HepG2 (cell line): ENCODE measurements at regions not wholly inside any gene's neighbourhood (a gene's known extent, or its start where the extent isn't known, plus 50 kb on each side); places are given as distances from the start of the nearest gene placed in this dataset.

Source experiments
- ATAC-seq: fragments of 200-7000 bp; cut with Tn5 transposase; 3 replicates; pipeline ENCODE4 v1.9.1; 2020; ENCODE audit warnings: mild to moderate bottlenecking, moderate library complexity
- BruUV-seq: library from RNA; stranded (reverse); fragments of 400-500 nt; replicated peaks from 2 replicates; lab custom pipeline; 2021; lab: Mats Ljungman, UMichigan
- CTCF ChIA-PET: fragments of 300-600 bp; formaldehyde crosslinking; extraction: SDS; loops from one replicate; lab custom pipeline; 2021; ENCODE audit warnings: low total read pairs, inconsistent platforms, low intra/inter-chr PET ratio; lab: Yijun Ruan, JAX
- POLR2A ChIA-PET: fragments of 350-600 bp; sonication (Branson Sonifier 250); formaldehyde crosslinking; loops from one replicate; lab custom pipeline; 2020; ENCODE audit warnings: antibody characterized with exemption, inconsistent platforms; lab: Yijun Ruan, JAX
- DNase-seq: peaks from one replicate; pipeline ENCODE4 v3.0.0-alpha.2; 2015; ENCODE audit warnings: low spot score
- FAIRE-seq: peaks from 3 replicates; lab custom pipeline; 2011; peaks lifted over from hg19 to GRCh38; lab: Jason Lieb, UNC
- H2AFZ ChIP-seq: one replicate; pipeline ENCODE4 v1.6.1; 2011; ENCODE audit warnings: low read length, inconsistent platforms
- H3K27ac ChIP-seq: fragments of 300-600 bp; 3 replicates; pipeline ENCODE4 v1.8.0; 2011; ENCODE audit warnings: mixed run types, mild to moderate bottlenecking, mixed read lengths, low read length, inconsistent platforms; ENCODE audit not compliant: insufficient read depth; ENCODE audit errors: extremely low read length
- H3K27me3 ChIP-seq, 2 experiments: fragments of 200-600 bp in 1 of 2; 2 replicates in 1 of 2; 3 replicates in 1 of 2; pipeline versions ENCODE4 v1.6.0 to v1.8.0; 2011; ENCODE audit warnings: low read length in 2 of 2, mild to moderate bottlenecking in 2 of 2, moderate library complexity in 2 of 2, inconsistent platforms in 1 of 2; ENCODE audit not compliant: insufficient read depth in 2 of 2, control insufficient read depth in 1 of 2
- H3K36me3 ChIP-seq, 2 experiments: fragments of 200-600 bp in 1 of 2; replicated peaks in 1 of 2; 2 replicates in 1 of 2; 3 replicates in 1 of 2; pipeline versions ENCODE4 v1.5.1 to v1.8.0; 2011; ENCODE audit warnings: low read length in 2 of 2, inconsistent platforms in 1 of 2; ENCODE audit not compliant: insufficient read depth in 2 of 2, control insufficient read depth in 1 of 2
- H3K4me1 ChIP-seq: 2 replicates; pipeline ENCODE4 v1.5.1; 2012; ENCODE audit warnings: low read length, inconsistent platforms; ENCODE audit not compliant: insufficient read depth
- H3K4me2 ChIP-seq: 2 replicates; pipeline ENCODE4 v1.6.0; 2011; ENCODE audit warnings: low read depth, low read length, inconsistent platforms
- H3K4me3 ChIP-seq, 3 experiments: fragments of 200-600 bp in 1 of 3; sonication (generic), shearing (Covaris generic) in 1 of 3; replicated peaks in 1 of 3; 2 replicates each; pipeline ENCODE4 v1.5.1; 2011 to 2016; ENCODE audit warnings: low read length in 3 of 3, inconsistent platforms in 2 of 3, low read depth in 2 of 3, mild to moderate bottlenecking in 2 of 3, control low read depth in 1 of 3, mixed read lengths in 1 of 3; ENCODE audit not compliant: insufficient read depth in 1 of 3
- H3K79me2 ChIP-seq: one replicate; pipeline ENCODE4 v1.6.1; 2011; ENCODE audit warnings: low read length, inconsistent platforms; ENCODE audit not compliant: insufficient read depth
- H3K9ac ChIP-seq: 2 replicates; pipeline ENCODE4 v1.6.0; 2011; ENCODE audit warnings: mild to moderate bottlenecking, low read depth, low read length, inconsistent platforms; ENCODE audit not compliant: insufficient read depth
- H3K9me3 ChIP-seq: 2 replicates; pipeline ENCODE4 v1.5.1; 2012; ENCODE audit warnings: mild to moderate bottlenecking, low read length
- H4K20me1 ChIP-seq: 2 replicates; pipeline ENCODE4 v1.6.0; 2011; ENCODE audit warnings: inconsistent platforms, mild to moderate bottlenecking, low read length, moderate library complexity; ENCODE audit not compliant: insufficient read depth
- AHDC1 ChIP-seq: sonication (generic); formaldehyde crosslinking; IDR thresholded peaks from 2 replicates; pipeline ENCODE4 v1.5.1; 2020; ENCODE audit warnings: mild to moderate bottlenecking, missing genetic modification reagents, borderline replicate concordance
- ARID4A ChIP-seq: sonication (generic); formaldehyde crosslinking; IDR thresholded peaks from 2 replicates; pipeline ENCODE4 v1.5.0; 2020; ENCODE audit warnings: mild to moderate bottlenecking, missing genetic modification reagents, borderline replicate concordance
- DR1 ChIP-seq: sonication (generic); formaldehyde crosslinking; IDR thresholded peaks from 2 replicates; pipeline ENCODE4 v1.8.0; 2021; ENCODE audit warnings: mild to moderate bottlenecking, missing genetic modification reagents, inconsistent platforms
- JUND ChIP-seq: sonication (generic); formaldehyde crosslinking; IDR thresholded peaks from 2 replicates; pipeline ENCODE4 v1.8.0; 2022; ENCODE audit warnings: mild to moderate bottlenecking, missing genetic modification reagents
- ZKSCAN5 ChIP-seq: sonication (generic); formaldehyde crosslinking; IDR thresholded peaks from 2 replicates; pipeline ENCODE4 v1.5.1; 2020; ENCODE audit warnings: mild to moderate bottlenecking, missing genetic modification reagents
- ZNF549 ChIP-seq: sonication (generic); formaldehyde crosslinking; IDR thresholded peaks from 2 replicates; pipeline ENCODE4 v1.5.0; 2020; ENCODE audit warnings: missing genetic modification reagents
- in situ Hi-C: cut with HindIII; loops from 2 replicates; pipeline ENCODE4 v1.10.0; 2017; ENCODE audit warnings: low pct_unique_long_range_greater_than_20kb; ENCODE audit not compliant: extremely low pct_ligation_motif_present
- intact Hi-C: fragments of 100-400 bp; cut with micrococcal nuclease; formaldehyde crosslinking; loops from one replicate; pipeline ENCODE4 v1.10.0; 2022; ENCODE audit not compliant: unreplicated experiment

GRCh38 chr3:152609891-152610290, 225.0 kb upstream of the P2RY1 start:
- H2AFZ ChIP-seq: no peak overlapping the region
- ChIA-PET CTCF (no interaction called here), POLR2A (no interaction called here)
- H3K4me2 ChIP-seq: no peak overlapping the region
- no peak overlapping the region for H3K27ac ChIP-seq
- TF ChIP-seq ZNF549 (no peak), ARID4A (CRISPR knock-in tag) (no peak), ZKSCAN5 (CRISPR knock-in tag) (no peak), DR1 (CRISPR knock-in tag) (no peak), JUND (CRISPR knock-in tag) (no peak), AHDC1 (CRISPR knock-in tag) (no peak)
- H3K4me1 ChIP-seq: no peaks in the 10 kb centered on the region
- intact Hi-C loops (no loop called here), in situ Hi-C loops (no loop called here)
- H3K4me3 ChIP-seq: no peak overlapping the region
- no peaks in the 10 kb centered on the region for H3K36me3 ChIP-seq
- DNase-seq: no peak
- H4K20me1 ChIP-seq: no peaks in the 10 kb centered on the region
- BruUV-seq: no TSS peak
- no peak for ATAC-seq
- H3K9ac ChIP-seq: no peak overlapping the region
- no peaks in the 10 kb centered on the region for H3K9me3 ChIP-seq
- H3K27me3 ChIP-seq: no peaks in the 10 kb centered on the region; a peak in 1 of 5 replicates
- FAIRE-seq: no peak
- H3K79me2 ChIP-seq: no peaks in the 10 kb centered on the region
